ENCODE measurements at regions not wholly inside any gene's neighbourhood (a gene's known extent, or its start where the extent isn't known, plus 50 kb on each side); places are given as distances from the start of the nearest gene placed in this dataset.

GRCh38 chr20:7503501-7503900 lies 436.8 kb downstream of the HAO1 start:
- no peak overlapping the region for H3K4me3 ChIP-seq (ENCODE audit: insufficient read depth, low read depth, low read length)

GRCh38 chr20:7505152-7505834 lies 435.0 kb downstream of the HAO1 start:
- no peak overlapping the region for H3K4me3 ChIP-seq (ENCODE audit: insufficient read depth, low read depth, low read length)
- no peaks in the 10 kb centered on the region for H3K27me3 ChIP-seq (ENCODE audit: control insufficient read depth, insufficient read depth, low read length)
- H3K36me3 ChIP-seq (replicated peaks; ENCODE audit: control insufficient read depth, insufficient read depth, low read length), result no peaks in the 10 kb centered on the region
- DNase-seq, result no peak

More at GRCh38 chr20:7503501-7503900, 436.8 kb downstream of the HAO1 start:
- Histone ChIP-seq H3K27me3 (ENCODE audit: control insufficient read depth, insufficient read depth, low read length) (no peaks in the 10 kb centered on the region), H3K36me3 (replicated peaks; ENCODE audit: control insufficient read depth, insufficient read depth, low read length) (no peaks in the 10 kb centered on the region)
- no peak for DNase-seq

GRCh38 chr20:7505835-7506221 lies 434.4 kb downstream of the HAO1 start:
- no peak for DNase-seq
- Histone ChIP-seq H3K4me3 (ENCODE audit: insufficient read depth, low read depth, low read length) (no peak overlapping the region), H3K27me3 (ENCODE audit: control insufficient read depth, insufficient read depth, low read length) (no peaks in the 10 kb centered on the region), H3K36me3 (replicated peaks; ENCODE audit: control insufficient read depth, insufficient read depth, low read length) (no peaks in the 10 kb centered on the region)

- DNase-seq, result no peak
- Histone ChIP-seq H3K27me3 (ENCODE audit: control insufficient read depth, insufficient read depth, low read length) (no peaks in the 10 kb centered on the region), H3K4me3 (ENCODE audit: insufficient read depth, low read depth, low read length) (no peak overlapping the region), H3K36me3 (replicated peaks; ENCODE audit: control insufficient read depth, insufficient read depth, low read length) (no peaks in the 10 kb centered on the region)
Observed at GRCh38 chr20:7516621-7517111, 423.6 kb downstream of the HAO1 start.

- Histone ChIP-seq H3K27me3 (ENCODE audit: control insufficient read depth, insufficient read depth, low read length) (no peaks in the 10 kb centered on the region), H3K36me3 (replicated peaks; ENCODE audit: control insufficient read depth, insufficient read depth, low read length) (no peaks in the 10 kb centered on the region), H3K4me3 (ENCODE audit: insufficient read depth, low read depth, low read length) (no peak overlapping the region)
- DNase-seq, result no peak
Observed at GRCh38 chr20:7520361-7520760, 419.9 kb downstream of the HAO1 start.

- no peak for DNase-seq
- no peaks in the 10 kb centered on the region for H3K27me3 ChIP-seq (ENCODE audit: control insufficient read depth, insufficient read depth, low read length)
- H3K36me3 ChIP-seq (replicated peaks; ENCODE audit: control insufficient read depth, insufficient read depth, low read length), result no peaks in the 10 kb centered on the region
- H3K4me3 ChIP-seq (ENCODE audit: insufficient read depth, low read depth, low read length), result no peak overlapping the region
Observed at GRCh38 chr20:7523288-7523687, 417.0 kb downstream of the HAO1 start.

GRCh38 chr20:7540018-7540417 lies 400.2 kb downstream of the HAO1 start:
- H3K36me3 ChIP-seq (replicated peaks; ENCODE audit: control insufficient read depth, insufficient read depth, low read length), result no peaks in the 10 kb centered on the region
- no peaks in the 10 kb centered on the region for H3K27me3 ChIP-seq (ENCODE audit: control insufficient read depth, insufficient read depth, low read length)
- DNase-seq, result no peak
- H3K4me3 ChIP-seq (ENCODE audit: insufficient read depth, low read depth, low read length), result no peak overlapping the region

GRCh38 chr20:7540923-7541322 lies 399.3 kb downstream of the HAO1 start:
- DNase-seq, result no peak
- no peaks in the 10 kb centered on the region for H3K27me3 ChIP-seq (ENCODE audit: control insufficient read depth, insufficient read depth, low read length)
- H3K36me3 ChIP-seq (replicated peaks; ENCODE audit: control insufficient read depth, insufficient read depth, low read length), result no peaks in the 10 kb centered on the region
- H3K4me3 ChIP-seq (ENCODE audit: insufficient read depth, low read depth, low read length), result no peak overlapping the region

- no peak for DNase-seq
- no peak overlapping the region for H3K4me3 ChIP-seq (ENCODE audit: insufficient read depth, low read depth, low read length)
- no peaks in the 10 kb centered on the region for H3K36me3 ChIP-seq (replicated peaks; ENCODE audit: control insufficient read depth, insufficient read depth, low read length)
- no peaks in the 10 kb centered on the region for H3K27me3 ChIP-seq (ENCODE audit: control insufficient read depth, insufficient read depth, low read length)
Observed at GRCh38 chr20:7571101-7571500, 369.2 kb downstream of the HAO1 start.

- DNase-seq, result no peak
- Histone ChIP-seq H3K36me3 (replicated peaks; ENCODE audit: control insufficient read depth, insufficient read depth, low read length) (no peaks in the 10 kb centered on the region), H3K27me3 (ENCODE audit: control insufficient read depth, insufficient read depth, low read length) (no peaks in the 10 kb centered on the region), H3K4me3 (ENCODE audit: insufficient read depth, low read depth, low read length) (no peak overlapping the region)
Observed at GRCh38 chr20:7571521-7572055, 368.7 kb downstream of the HAO1 start.

GRCh38 chr20:7579888-7580287 lies 360.4 kb downstream of the HAO1 start:
- Histone ChIP-seq H3K36me3 (replicated peaks; ENCODE audit: control insufficient read depth, insufficient read depth, low read length) (no peaks in the 10 kb centered on the region), H3K4me3 (ENCODE audit: insufficient read depth, low read depth, low read length) (no peak overlapping the region), H3K27me3 (ENCODE audit: control insufficient read depth, insufficient read depth, low read length) (no peaks in the 10 kb centered on the region; the same call in 1 of the 2 replicates)
- DNase-seq, result no peak

GRCh38 chr20:7585126-7585679 lies 355.1 kb downstream of the HAO1 start:
- no peak for DNase-seq
- no peak overlapping the region for H3K4me3 ChIP-seq (ENCODE audit: insufficient read depth, low read depth, low read length)
- H3K27me3 ChIP-seq (ENCODE audit: control insufficient read depth, insufficient read depth, low read length), result no peaks in the 10 kb centered on the region
- H3K36me3 ChIP-seq (replicated peaks; ENCODE audit: control insufficient read depth, insufficient read depth, low read length), result no peaks in the 10 kb centered on the region

GRCh38 chr20:7586481-7586880 lies 353.8 kb downstream of the HAO1 start:
- DNase-seq, result no peak
- H3K27me3 ChIP-seq (ENCODE audit: control insufficient read depth, insufficient read depth, low read length), result no peaks in the 10 kb centered on the region
- H3K4me3 ChIP-seq (ENCODE audit: insufficient read depth, low read depth, low read length), result no peak overlapping the region
- no peaks in the 10 kb centered on the region for H3K36me3 ChIP-seq (replicated peaks; ENCODE audit: control insufficient read depth, insufficient read depth, low read length)

- Histone ChIP-seq H3K27me3 (ENCODE audit: control insufficient read depth, insufficient read depth, low read length) (no peaks in the 10 kb centered on the region), H3K36me3 (replicated peaks; ENCODE audit: control insufficient read depth, insufficient read depth, low read length) (no peaks in the 10 kb centered on the region), H3K4me3 (ENCODE audit: insufficient read depth, low read depth, low read length) (no peak overlapping the region)
- DNase-seq, result no peak
Observed at GRCh38 chr20:7589164-7589563, 351.1 kb downstream of the HAO1 start.

- DNase-seq, result no peak
- no peaks in the 10 kb centered on the region for H3K27me3 ChIP-seq (ENCODE audit: control insufficient read depth, insufficient read depth, low read length)
- no peak overlapping the region for H3K4me3 ChIP-seq (ENCODE audit: insufficient read depth, low read depth, low read length)
- H3K36me3 ChIP-seq (replicated peaks; ENCODE audit: control insufficient read depth, insufficient read depth, low read length), result no peaks in the 10 kb centered on the region
Observed at GRCh38 chr20:7596541-7596940, 343.7 kb downstream of the HAO1 start.

All from H7 (cell line).